CD4-positive, alpha-beta T cell treated with Interleukin-17A for 1 hour (primary cell): ENCODE measurements at regions not wholly inside any gene's neighbourhood (a gene's known extent, or its start where the extent isn't known, plus 50 kb on each side); places are given as distances from the start of the nearest gene placed in this dataset.

Experiments used
- DNase-seq: peaks from one replicate; pipeline ENCODE4 v3.0.0-alpha.2; 2020

- no peak for DNase-seq
Measured at GRCh38 chr4:11039634-11040131, 355.1 kb upstream of the CLNK start.

- no peak for DNase-seq
Measured at GRCh38 chr4:11038926-11039325, 354.4 kb upstream of the CLNK start.

- DNase-seq: no peak
Measured at GRCh38 chr4:11037637-11038036, 353.1 kb upstream of the CLNK start.

- DNase-seq: no peak
Measured at GRCh38 chr4:11028334-11028733, 343.8 kb upstream of the CLNK start.

GRCh38 chr4:11021333-11021732 is 336.8 kb upstream of the CLNK start:
- no peak for DNase-seq

- DNase-seq: no peak
Measured at GRCh38 chr4:11019451-11020240, 335.1 kb upstream of the CLNK start.

GRCh38 chr4:11014199-11014598 is 329.6 kb upstream of the CLNK start:
- DNase-seq: no peak

GRCh38 chr4:11013094-11013664 is 328.6 kb upstream of the CLNK start:
- DNase-seq: no peak

GRCh38 chr4:11011249-11011648 is 326.7 kb upstream of the CLNK start:
- no peak for DNase-seq

GRCh38 chr4:11010624-11011023 is 326.1 kb upstream of the CLNK start:
- no peak for DNase-seq

GRCh38 chr4:11009281-11009680 is 324.7 kb upstream of the CLNK start:
- DNase-seq: no peak

- no peak for DNase-seq
Measured at GRCh38 chr4:11005300-11005699, 320.7 kb upstream of the CLNK start.

- DNase-seq: no peak
Measured at GRCh38 chr4:11004818-11005217, 320.2 kb upstream of the CLNK start.

GRCh38 chr4:11002961-11003360 is 318.4 kb upstream of the CLNK start:
- no peak for DNase-seq

GRCh38 chr4:10998846-10999245 is 314.3 kb upstream of the CLNK start:
- no peak for DNase-seq

GRCh38 chr4:10984815-10985214 is 300.2 kb upstream of the CLNK start:
- DNase-seq: no peak

- DNase-seq: no peak
Measured at GRCh38 chr4:10983885-10984640, 299.5 kb upstream of the CLNK start.

- peak; percentile 11 for DNase-seq
Measured at GRCh38 chr4:10983268-10983667, 298.7 kb upstream of the CLNK start.

GRCh38 chr4:10982305-10982704 is 297.7 kb upstream of the CLNK start:
- no peak for DNase-seq

- DNase-seq: no peak
Measured at GRCh38 chr4:10981576-10981975, 297.0 kb upstream of the CLNK start.

- no peak for DNase-seq
Measured at GRCh38 chr4:10981096-10981495, 296.5 kb upstream of the CLNK start.

- no peak for DNase-seq
Measured at GRCh38 chr4:10979032-10979431, 294.5 kb upstream of the CLNK start.

GRCh38 chr4:10977534-10977933 is 293.0 kb upstream of the CLNK start:
- no peak for DNase-seq

- no peak for DNase-seq
Measured at GRCh38 chr4:10974371-10974770, 289.8 kb upstream of the CLNK start.
